Panc1 (cell line): ENCODE measurements at regions not wholly inside any gene's neighbourhood (a gene's known extent, or its start where the extent isn't known, plus 50 kb on each side); places are given as distances from the start of the nearest gene placed in this dataset.

Experiments used
- ATAC-seq: fragments of 200-7000 bp; cut with Tn5 transposase; 2 replicates; pipeline ENCODE4 v1.9.1; 2020; ENCODE audit warnings: mild to moderate bottlenecking, moderate library complexity
- BruUV-seq: library from RNA; stranded (reverse); fragments of 400-500 nt; replicated peaks from 2 replicates; lab custom pipeline; 2021; lab: Mats Ljungman, UMichigan
- CTCF ChIA-PET: fragments of 300-600 bp; sonication (Branson Sonifier 250); formaldehyde crosslinking; loops from one replicate; lab custom pipeline; 2022; ENCODE audit warnings: antibody characterized with exemption; lab: Charles Lee
- POLR2A ChIA-PET: fragments of 300-600 bp; sonication (Branson Sonifier 250); formaldehyde crosslinking; loops from one replicate; lab custom pipeline; 2022; ENCODE audit warnings: antibody characterized with exemption; lab: Charles Lee
- DNase-seq: peaks from one replicate; pipeline ENCODE4 v3.0.0-alpha.2; 2010; ENCODE audit warnings: low read depth, low spot score
- H3K27ac ChIP-seq: 2 replicates; pipeline ENCODE4 v1.5.1; 2011; ENCODE audit warnings: mild to moderate bottlenecking, low read length, inconsistent platforms
- H3K27me3 ChIP-seq: fragments of 200-500 bp; sonication (Bioruptor generic); 2 replicates; pipeline ENCODE4 v1.6.0; 2014; ENCODE audit warnings: low read length, inconsistent platforms; ENCODE audit not compliant: control insufficient read depth, insufficient read depth
- H3K36me3 ChIP-seq: fragments of 200-500 bp; sonication (Bioruptor generic); 2 replicates; pipeline ENCODE4 v1.5.1; 2014; ENCODE audit warnings: inconsistent platforms, mild to moderate bottlenecking, low read length, moderate library complexity; ENCODE audit not compliant: control insufficient read depth, insufficient read depth
- H3K4me1 ChIP-seq: 2 replicates; pipeline ENCODE4 v1.5.1; 2011; ENCODE audit warnings: inconsistent platforms, mild to moderate bottlenecking, low read length, moderate library complexity; ENCODE audit not compliant: control insufficient read depth, insufficient read depth
- H3K4me3 ChIP-seq, 2 experiments: 2 replicates each; pipeline ENCODE4 v1.5.1; 2011 to 2012; ENCODE audit warnings: low read depth in 2 of 2, low read length in 2 of 2, mild to moderate bottlenecking in 2 of 2, inconsistent platforms in 1 of 2, moderate library complexity in 1 of 2
- H3K9me3 ChIP-seq: fragments of 200-500 bp; sonication (Bioruptor generic); 2 replicates; pipeline ENCODE4 v1.5.1; 2014; ENCODE audit warnings: low read depth, mild to moderate bottlenecking, inconsistent platforms, low read length, moderate library complexity; ENCODE audit not compliant: control insufficient read depth, insufficient read depth
- CTCF ChIP-seq: fragments of 450-650 bp; IDR thresholded peaks from 2 replicates; pipeline ENCODE4 v1.5.1; 2017; ENCODE audit warnings: mild to moderate bottlenecking
- POLR2AphosphoS5 ChIP-seq: IDR thresholded peaks from 2 replicates; pipeline ENCODE4 v1.6.1; 2012; ENCODE audit warnings: mild to moderate bottlenecking, low read depth, low read length, moderate library complexity
- REST ChIP-seq, 2 experiments: IDR thresholded peaks; 2 replicates each; pipeline ENCODE4 v1.6.1; 2011 to 2012; ENCODE audit warnings: low read depth in 2 of 2, control low read depth in 1 of 2, low read length in 1 of 2, mild to moderate bottlenecking in 1 of 2, moderate library complexity in 1 of 2; ENCODE audit not compliant: insufficient read depth in 1 of 2
- SIN3A ChIP-seq: IDR thresholded peaks from 2 replicates; pipeline ENCODE4 v1.6.1; 2012; ENCODE audit warnings: low read depth, mild to moderate bottlenecking, low read length, moderate library complexity, borderline replicate concordance; ENCODE audit not compliant: insufficient read depth
- TCF7L2 ChIP-seq: IDR thresholded peaks from 2 replicates; pipeline ENCODE4 v1.6.1; 2011; ENCODE audit warnings: mild to moderate bottlenecking, low read depth, low read length, inconsistent platforms
- in situ Hi-C: cut with HindIII; loops from 2 replicates; pipeline ENCODE4 v1.10.0; 2016; ENCODE audit warnings: low sequenced_read_pairs, low pct_unique_long_range_greater_than_20kb
- intact Hi-C: fragments of 100-400 bp; cut with micrococcal nuclease; formaldehyde crosslinking; loops from one replicate; pipeline ENCODE4 v1.10.0; 2022; ENCODE audit not compliant: unreplicated experiment

GRCh38 chr14:61925732-61926435 is 163.7 kb downstream of the SNAPC1 start:
- POLR2A ChIA-PET, result no interaction called here
- Histone ChIP-seq H3K4me3 (no peak overlapping the region), H3K4me1 (no peaks in the 10 kb centered on the region), H3K27ac (no peak overlapping the region), H3K36me3 (no peaks in the 10 kb centered on the region), H3K27me3 (no peaks in the 10 kb centered on the region), H3K9me3 (no peaks in the 10 kb centered on the region)
- no peak for ATAC-seq
- DNase-seq, result no peak
- TF ChIP-seq POLR2AphosphoS5 (no peak), CTCF (no peak), TCF7L2 (no peak), SIN3A (no peak), REST (IDR thresholded peaks at IDR 0.05; ENCODE audit: insufficient read depth in 1 of 2, low read depth in 2 of 2, low read length in 1 of 2) (no peak)
- intact Hi-C loops (loop anchor here (10.0 kb wide), 1 partner anchor 199 kb away; no protein-coding TSS in a partner anchor), in situ Hi-C loops (no loop called here)
- CTCF ChIA-PET, result no interaction called here
- BruUV-seq, result no TSS peak

GRCh38 chr14:61927060-61927459 is 164.8 kb downstream of the SNAPC1 start:
- no TSS peak for BruUV-seq
- intact Hi-C loops, result loop anchor here (10.0 kb wide), 1 partner anchor 198 kb away; no protein-coding TSS in a partner anchor
- Histone ChIP-seq H3K27ac (no peak overlapping the region), H3K4me3 (no peak overlapping the region), H3K36me3 (no peaks in the 10 kb centered on the region), H3K4me1 (no peaks in the 10 kb centered on the region), H3K9me3 (no peaks in the 10 kb centered on the region), H3K27me3 (no peaks in the 10 kb centered on the region)
- DNase-seq, result no peak
- in situ Hi-C loops, result no loop called here
- TF ChIP-seq POLR2AphosphoS5 (no peak), SIN3A (no peak), REST (IDR thresholded peaks at IDR 0.05; ENCODE audit: insufficient read depth in 1 of 2, low read depth in 2 of 2, low read length in 1 of 2) (no peak), CTCF (no peak), TCF7L2 (no peak)
- no peak for ATAC-seq
- POLR2A ChIA-PET, result no interaction called here
- CTCF ChIA-PET, result no interaction called here
